GM18907 (cell line): ENCODE measurements at regions not wholly inside any gene's neighbourhood (a gene's known extent, or its start where the extent isn't known, plus 50 kb on each side); places are given as distances from the start of the nearest gene placed in this dataset.

Experiments used
- ATAC-seq: cut with Tn5 transposase; IDR thresholded peaks from one replicate; pipeline ENCODE4 v1.9.1; 2021; ENCODE audit warnings: mild to moderate bottlenecking, moderate library complexity; ENCODE audit not compliant: unreplicated experiment

DNA sequence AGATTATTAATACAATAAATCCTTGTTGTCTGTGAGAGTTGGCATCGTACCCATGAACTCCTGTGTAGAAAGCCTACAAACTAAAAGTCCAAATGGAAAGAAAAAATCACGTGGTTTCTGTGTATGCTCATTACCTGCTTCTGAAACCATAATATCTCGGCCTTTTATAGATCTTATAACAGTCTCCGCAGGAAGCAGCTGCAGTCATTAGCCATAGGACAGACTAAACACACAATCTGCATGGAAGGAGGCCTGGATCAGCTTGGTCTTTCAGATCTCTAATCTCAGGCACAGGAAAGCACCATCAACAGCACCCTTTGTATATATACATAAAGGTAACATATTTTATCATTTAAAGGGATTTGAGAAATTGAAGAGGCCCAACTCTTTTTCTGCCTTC lies 508.9 kb upstream of the TCF4 start:
- ATAC-seq, result no peak

DNA sequence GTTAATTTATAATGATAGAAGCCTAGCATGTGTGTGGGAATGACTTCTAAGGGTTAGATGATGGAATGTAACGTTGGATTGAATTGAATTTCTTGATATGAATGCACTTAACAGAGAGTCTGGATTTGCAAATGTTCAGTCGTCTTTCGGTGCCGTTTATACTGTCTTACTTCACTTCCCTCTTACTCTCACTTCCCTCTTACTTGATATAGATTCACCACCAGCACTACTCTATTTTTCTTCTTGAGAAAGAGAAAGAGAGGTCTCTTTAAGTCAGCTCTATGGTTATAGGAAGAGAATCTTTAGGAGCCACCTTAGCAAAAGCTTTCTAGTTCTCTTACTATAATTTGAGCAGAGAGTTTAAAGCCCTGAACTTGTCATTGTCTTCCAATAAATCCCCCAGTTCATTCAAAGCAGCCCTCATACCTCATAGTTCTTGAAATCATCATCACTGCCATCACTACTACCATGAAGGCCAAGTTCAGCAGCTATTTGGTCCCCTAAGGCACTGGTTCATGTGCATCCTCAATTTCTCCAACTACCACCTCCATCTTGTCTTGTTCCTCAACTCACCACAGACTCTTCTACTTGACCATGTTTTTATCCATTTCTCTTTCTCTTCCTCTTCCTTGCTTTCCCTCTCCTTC lies 501.7 kb upstream of the TCF4 start:
- ATAC-seq, result no peak

DNA sequence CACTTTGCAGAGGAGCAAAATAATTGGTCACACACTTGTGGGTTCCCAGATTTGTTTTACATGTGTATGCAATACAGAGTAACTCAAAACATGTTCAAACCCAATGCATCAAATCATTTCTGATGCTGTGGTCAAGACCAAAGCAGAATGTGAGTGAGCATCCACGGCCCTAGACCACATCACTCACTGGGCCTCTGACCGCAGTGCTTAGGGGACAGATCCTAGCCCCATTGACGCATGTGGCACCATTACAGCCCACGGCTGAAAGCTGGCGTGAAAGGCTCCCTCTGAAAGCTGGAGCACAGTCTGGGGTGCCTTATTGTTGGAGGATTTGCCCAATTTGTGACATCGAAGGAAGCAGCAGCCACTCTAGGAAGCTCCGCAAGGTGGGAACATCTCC lies 498.8 kb upstream of the TCF4 start:
- no peak for ATAC-seq

DNA sequence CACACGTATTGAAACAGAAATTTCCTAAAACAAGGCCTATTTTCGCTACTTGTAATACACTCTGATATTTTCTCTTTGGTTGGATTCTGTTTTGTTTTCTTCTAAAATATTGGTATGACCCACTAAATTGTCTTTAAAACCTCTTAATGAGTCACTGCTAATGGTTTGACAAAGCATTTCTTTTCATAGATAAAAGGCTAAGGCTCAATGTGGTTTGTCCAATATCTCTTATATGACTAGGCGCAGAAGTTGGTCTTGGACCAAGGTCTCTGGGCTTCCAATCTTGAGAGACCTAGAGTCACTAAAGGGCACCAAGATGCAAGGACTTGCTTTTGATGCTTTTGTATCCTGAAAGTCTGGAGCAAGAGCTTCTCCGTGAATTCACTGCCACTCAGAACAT lies 498.2 kb upstream of the TCF4 start:
- ATAC-seq, result no peak

DNA sequence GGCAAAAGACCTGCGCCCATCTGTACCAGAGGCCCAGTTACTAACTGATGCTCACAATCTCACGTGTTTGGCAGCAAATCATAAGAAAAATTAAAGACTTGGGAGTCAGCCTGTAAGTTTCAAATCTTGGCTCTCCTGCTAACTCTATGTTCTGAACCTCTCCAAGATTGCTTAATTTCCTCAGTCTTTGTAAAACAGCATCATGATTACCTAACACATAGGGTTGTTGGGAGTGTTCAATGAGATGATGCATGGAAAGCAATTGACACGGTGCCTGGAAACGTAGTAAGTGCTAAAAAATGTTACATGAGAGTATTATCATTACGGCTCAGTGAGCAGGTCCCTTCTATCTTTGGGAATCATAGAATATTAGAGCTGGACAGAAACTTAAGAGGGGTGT lies 497.6 kb upstream of the TCF4 start:
- no peak for ATAC-seq

DNA sequence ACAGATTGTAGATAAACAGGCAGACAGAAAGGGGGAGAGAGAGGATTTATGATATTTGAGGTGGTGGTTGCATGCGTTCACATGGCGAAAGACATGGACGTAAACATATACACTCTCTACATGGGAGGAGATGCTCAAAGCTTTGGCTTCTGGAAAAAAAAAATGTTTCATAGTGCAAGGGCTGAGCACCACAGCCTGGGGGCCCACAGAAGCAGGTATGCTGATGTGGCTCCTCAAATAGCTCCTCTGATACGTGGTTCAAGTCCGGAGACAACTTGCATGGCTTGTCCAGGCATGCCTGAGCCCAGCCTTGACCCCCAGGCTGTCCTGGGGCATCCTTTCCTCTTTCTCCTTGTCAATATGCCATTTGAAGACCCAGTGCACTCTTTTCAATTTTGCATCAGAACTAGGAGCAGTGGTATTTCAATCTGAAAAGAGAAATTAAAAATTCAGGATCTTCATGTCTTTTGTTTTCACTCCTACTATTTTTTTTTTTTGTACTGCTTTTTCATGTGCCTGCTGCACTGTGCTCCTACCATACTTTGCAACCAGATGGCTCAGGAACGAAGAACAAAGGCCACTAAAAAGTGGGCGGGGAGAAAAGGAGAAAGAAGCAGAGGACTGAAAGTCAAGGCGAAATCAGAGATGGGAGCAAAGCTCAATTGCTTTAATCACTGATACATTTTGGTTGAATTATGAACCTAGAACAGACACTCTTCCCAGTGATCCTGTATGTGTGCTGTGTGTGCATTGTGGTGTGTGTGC lies 495.7 kb upstream of the TCF4 start:
- ATAC-seq, result no peak

DNA sequence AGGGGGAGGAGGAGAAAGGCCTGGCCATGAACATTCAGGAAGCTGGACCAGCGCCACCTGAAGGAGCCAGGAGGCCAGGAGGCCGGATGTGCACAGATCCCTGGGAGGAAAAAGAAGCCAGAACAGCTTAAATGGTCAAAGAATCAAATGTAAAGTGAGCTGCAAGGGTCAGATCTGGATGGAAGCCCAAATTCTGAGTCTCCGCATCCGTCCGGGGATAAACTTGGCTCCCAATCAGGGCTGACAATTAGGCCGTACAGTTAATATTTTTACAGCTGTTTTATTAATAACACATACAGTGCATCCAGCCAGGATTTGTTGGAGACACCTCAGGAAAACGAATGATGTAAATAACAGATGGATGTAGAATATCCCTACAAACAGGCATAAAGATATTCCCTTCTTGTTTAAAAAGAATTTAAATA lies 495.1 kb upstream of the TCF4 start:
- ATAC-seq, result no peak

DNA sequence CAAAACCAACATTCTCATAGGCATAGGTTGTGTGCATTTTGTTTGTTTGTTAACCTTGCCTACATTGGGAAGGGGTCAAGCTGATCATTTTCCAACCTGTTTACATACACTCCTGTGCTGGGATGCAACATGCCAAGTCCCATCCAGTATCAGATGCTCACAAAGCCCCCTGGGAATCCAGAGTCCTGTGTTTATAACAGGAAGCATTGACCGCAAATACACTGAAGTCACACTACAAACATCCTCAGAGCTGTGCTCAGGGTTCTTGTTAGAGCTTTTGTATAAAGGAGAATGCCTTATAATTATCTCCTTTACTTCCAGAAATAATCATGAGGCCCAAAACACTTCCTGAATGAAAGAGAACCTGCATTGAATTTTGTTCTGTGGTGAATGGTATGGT lies 488.7 kb upstream of the TCF4 start:
- ATAC-seq, result no peak

DNA sequence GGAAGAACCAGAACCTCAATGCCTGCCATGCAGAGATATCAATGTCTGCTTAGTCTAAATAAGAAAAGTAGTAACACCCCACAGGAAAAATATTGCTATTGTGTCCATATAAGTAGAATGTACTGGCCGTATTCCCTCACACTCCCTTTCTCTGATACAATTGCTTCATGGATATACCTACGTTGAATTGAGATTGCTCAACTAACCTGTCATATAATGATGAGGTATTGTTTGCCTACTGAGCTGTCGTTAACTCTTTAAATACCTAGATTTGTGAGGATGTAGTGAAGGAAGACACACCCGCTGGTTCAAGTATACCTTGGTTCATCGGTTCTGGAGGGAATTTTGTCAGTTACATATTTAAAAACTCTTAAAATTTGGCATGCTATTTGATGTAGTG lies 480.7 kb upstream of the TCF4 start:
- ATAC-seq, result no peak

DNA sequence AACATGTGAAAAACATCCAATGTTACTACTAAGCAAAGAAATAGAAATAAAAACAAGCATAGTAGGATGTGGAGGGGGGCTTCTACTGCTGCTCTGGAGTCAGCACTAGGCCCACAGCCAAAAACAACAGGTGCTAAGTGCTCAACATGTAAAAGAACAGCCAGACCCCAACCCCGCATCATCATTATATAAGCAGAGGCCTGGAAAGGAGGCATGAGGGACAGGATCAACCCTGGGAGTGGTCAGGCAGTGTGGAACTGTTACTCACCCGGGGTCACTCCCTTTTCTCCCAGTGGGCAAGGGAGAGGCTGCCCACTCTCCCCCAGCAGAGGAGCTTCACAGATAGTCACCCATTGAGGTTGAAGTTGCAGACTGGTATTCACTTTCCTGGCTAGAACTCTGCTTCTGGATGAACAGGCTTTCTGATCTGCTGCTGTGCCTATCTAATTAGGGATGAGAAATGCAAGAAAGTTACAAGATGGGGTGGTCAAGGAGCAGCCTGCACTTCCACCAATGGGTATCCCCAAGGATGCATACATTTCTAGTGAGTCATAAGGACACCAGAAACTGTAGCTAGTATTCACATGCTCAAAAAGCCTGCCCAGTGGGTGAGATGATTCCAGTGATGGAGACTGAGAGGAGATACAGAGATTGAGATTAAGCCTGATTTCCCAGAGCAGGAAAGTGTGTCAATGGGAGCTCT lies 480.1 kb upstream of the TCF4 start:
- ATAC-seq, result no peak

DNA sequence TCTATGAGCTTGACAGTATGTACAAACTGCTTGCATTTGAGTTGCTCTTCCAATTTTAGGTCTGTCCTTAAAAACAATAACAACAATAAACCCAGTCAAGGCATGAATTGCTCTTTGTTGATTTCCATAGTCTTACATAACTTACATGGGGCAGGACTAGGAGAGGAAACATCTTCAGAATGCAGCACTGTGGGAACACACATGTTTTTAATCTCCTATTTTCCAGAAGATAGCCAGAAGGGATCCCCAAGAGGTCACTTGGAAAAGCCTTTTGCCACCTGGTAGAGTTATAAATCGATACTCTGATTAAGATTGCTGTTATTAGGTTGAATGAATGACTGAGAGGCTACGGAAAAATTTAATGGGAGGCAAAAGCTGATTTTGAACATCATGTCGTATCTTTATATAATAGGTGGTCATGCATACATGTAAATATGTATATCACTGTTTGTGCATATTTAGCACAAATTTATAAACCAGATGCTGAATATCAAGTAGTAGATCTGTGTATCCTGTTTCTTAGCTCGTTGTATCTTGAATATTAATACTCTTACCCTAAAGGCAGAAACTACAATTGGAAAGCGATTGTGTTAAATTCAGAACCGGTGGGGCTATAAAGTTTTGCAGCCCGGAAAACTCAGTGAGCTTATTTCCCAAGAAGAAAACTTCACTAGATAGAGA lies 479.4 kb upstream of the TCF4 start:
- ATAC-seq, result no peak

DNA sequence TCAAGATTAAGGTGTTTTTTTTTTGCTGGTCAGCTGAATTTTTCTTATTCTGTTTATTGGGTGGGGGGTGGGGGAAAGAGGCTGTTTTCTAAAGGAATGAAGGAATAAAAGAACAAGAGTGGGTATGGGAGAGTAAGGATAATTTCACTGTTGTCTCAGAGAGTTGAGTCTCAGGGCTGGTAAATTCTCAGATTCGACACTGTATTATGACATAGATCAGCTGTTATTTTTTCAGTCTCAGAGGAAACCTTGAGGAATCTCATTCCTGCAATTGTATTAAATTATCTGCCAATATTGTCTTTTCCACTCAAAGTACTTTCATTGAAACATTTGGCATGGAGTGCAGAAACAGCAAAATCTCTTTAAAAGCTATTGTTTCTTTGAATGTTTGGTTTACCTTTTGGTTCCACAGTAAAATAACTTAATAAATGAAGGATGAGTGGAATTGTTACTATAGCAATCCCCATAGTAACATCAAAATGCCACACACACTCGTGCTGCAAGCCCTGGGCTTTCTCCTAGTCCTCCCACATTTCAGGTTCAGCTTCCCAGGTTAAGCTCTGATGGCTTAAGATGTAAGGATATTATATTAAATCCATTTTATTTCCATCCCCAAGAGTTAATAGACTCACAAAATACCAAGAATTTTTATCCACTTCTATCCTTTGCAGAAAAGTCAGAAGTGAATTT lies 478.7 kb upstream of the TCF4 start:
- ATAC-seq, result no peak

DNA sequence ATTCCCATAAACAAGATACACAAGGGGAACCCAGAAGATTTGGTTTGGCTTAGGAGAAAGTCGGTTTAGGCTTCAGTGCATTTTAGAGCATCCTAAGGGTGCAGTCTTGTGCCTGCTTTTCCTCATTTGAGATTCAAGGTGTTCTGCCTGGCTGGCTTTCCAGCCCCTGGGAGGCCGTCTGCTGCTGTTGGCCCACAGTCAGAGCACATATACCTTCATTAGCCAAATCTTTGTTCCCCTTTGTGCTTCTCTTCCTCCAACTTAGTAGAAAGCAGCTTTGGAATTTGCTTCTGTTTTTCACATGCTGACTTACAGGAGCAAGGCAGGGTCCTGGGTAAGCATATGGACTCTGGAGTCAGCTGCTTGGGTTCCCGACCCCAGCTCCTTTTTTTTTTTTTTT lies 477.1 kb upstream of the TCF4 start:
- no peak for ATAC-seq

DNA sequence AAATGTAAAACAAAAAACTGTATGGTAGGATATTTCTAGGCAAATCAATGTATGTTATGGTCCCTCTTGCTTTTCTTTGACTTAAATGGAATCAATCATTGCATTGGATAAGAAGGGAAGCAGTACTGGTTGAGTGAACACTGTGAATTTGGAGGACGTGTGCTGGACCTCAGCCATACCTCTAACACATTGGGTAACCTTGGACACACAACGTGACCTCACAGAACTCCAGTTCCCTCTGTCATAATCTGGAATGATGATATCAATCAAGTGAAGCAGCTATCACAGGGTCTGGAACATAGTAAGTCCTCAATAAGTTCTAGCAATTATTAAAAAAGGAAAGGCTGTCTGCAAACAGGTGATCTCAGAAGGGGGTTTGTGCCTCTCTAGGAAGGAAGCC lies 474.9 kb upstream of the TCF4 start:
- ATAC-seq, result no peak

DNA sequence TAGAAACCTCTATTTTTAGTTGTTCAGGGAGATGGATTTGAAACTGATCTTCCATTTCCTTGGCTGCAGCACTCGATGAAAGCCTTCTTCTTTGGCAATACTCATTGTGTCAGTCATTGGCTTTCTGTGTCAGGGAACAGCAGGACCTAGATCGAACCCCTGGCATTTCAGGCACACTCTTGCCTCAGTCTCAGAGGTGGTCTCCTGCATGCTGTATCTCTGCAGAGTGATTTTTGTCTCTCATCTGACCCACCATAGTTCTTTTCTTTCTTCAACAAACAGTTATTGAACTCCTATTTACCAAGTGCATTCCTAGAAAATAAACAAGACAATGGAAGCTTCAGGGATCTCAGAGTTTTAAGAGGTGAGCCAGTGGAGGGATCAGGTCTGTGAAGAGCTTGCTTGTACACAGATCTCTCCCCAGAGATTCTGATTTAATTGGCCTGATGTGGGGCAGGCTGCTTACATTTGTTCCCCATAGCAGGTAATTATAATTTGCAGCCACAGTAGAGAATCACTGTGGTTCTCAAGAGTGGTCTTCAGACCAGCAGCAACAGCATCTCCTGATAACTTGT lies 473.1 kb upstream of the TCF4 start:
- ATAC-seq, result no peak

DNA sequence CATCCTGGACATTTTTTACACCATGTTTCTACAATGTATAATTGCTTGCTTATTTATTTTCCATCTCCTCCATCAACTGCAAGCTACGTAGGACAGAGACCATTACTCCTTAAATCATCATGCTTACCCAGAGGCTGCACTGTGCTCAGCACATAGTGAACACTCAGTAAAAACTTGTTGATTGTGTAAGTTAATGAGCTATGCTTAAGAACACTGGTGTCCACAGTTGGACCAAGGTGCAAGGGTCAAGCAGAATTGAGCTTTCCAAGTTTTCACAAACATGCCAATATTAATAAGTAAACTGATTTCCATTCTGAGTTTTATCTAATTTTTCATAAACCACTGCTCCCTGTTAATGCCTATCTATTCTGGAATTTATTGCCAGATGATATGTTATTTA lies 464.2 kb upstream of the TCF4 start:
- no peak for ATAC-seq

DNA sequence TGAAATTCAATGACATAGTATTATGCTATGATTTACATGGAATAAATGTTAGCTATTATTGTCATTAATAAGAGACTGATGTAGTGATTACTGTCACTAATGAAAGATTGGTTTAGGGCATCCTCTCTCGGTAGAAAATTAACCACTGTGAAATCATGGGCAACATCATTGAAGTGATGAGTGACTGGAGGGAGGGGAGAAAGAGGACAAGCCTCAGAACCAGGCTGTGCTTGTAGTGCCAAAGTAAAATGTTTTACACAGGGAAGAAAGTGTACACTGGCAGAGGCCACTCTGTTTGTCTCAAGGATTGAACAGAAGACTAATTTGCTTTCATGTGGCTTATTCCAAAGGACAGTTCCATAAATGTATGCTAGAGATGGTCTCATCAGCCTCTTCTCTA lies 456.2 kb upstream of the TCF4 start:
- no peak for ATAC-seq

DNA sequence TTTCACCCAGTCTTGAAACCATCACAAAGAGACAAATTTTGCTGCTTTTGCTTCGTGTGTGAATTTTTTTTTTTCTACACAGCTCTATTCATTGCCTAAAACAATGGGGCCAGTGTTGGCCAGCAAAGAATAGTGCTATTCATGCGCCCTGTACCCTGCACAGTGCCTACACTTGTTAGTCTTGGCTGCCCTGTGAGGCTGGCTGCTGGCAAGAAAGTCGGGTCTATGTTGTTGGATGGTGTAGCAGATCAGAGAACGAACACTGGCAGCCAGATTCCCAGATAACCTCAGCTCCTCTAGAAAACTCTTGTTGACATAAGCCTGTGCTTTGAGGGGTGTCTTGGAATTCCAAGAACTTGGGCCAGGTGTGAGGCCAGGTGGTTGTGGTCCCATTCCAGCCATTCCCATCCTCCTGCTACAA lies 455.7 kb upstream of the TCF4 start:
- ATAC-seq, result no peak

DNA sequence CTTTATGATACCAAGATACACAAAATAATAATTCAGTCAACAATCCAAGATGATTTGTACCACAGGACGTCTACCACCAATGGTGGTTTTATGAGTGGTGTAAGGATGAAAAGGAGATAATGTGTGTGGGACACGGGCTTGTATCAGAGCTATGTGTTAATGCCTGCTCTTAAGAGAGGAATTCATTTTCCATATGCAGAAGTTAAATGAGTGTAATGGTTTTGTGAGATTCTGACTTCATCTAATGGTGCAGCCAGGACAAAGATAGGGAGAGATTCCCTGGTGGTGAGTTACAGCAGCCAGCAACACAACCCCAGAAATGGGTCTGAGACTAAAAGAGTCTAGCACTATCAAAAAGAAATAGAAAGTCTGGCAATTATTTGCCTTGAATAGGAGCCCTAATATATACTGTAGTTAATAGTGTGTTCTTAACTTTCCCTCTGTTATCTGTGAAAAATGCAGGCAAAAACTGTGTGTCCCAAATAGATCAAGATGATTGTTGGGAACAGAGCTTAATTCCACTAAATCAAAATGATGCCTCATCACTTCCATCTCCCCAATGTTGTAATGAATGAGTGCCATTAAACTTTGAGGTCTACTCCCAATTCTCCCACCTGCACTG lies 455.0 kb upstream of the TCF4 start:
- ATAC-seq, result no peak
